ENCODE measurements at regions not wholly inside any gene's neighbourhood (a gene's known extent, or its start where the extent isn't known, plus 50 kb on each side); places are given as distances from the start of the nearest gene placed in this dataset.

DNA sequence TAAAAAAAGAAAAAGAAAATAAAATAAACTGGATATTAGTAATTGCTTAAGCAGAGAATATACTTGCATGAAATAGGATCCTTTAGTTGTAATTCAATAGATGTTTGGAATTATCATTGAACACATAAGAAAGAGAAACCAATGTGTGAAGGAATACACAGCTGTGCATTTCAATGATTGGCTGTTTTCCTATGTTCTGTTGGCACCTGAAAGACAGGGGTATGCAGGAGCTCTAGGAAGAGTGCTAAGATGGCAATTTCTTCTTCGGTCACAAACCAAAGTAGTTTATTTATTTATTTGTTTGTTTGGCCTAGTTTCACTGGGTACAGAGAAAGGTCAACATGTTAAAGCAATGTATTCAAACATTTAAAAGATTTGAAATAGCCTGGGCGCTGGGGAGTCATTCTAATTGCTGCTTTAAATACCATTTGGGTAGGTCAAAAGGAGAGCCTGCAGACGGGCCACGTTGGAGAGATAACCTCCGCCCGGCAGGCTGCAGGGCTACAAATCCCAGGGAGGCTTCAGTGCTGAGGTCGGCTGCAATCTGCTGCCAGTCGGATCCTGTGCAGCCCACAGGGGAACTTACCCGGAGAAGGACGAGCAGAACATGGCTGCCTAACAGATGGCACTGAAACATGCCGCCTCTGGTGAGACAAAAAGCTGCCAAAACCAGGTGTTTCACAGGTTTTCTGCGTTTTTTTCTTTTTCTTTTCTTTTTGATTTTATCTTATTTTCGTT is 154.2 kb upstream of the TYRP1 start:
- DNase-seq (ENCODE audit: low spot score): no peak

DNA sequence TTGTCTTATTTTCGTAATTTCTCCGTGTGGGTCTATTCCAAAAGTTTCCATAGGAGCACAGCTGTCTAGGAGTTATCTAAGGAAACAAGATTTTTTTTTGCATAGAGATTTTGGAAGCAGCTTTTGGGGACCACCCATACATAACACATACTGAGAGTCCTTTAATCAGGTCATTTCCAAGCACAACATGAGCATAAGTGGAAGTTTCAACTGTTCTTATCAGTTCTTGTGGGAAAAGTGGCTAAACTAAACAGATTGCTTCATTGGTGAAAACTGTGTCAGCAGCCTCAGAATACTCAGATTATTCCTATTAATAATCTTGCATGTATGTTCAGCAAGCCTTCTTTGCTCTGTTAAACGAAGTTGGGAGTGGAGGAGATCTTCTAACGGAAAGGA is 153.6 kb upstream of the TYRP1 start:
- no peak for DNase-seq (ENCODE audit: low spot score)

DNA sequence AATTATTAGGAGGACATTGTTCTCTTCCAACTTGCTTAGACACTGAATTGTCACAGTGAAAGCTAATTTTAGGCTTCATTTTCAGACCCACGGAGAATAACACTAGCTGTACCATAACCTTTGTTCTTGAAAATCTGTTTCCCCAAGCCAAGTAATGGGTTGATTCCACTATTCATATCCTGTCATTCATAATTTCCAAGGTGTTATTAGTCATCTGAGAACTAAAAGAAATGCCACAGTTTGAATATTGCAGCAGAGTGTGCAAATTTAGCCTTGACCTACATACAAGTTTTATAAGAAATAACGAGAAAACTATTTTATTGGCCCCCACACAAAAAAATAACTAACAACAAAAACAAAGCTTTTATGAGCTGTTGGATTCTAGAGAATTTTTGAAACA is 148.5 kb upstream of the TYRP1 start:
- DNase-seq (ENCODE audit: low spot score): no peak

DNA sequence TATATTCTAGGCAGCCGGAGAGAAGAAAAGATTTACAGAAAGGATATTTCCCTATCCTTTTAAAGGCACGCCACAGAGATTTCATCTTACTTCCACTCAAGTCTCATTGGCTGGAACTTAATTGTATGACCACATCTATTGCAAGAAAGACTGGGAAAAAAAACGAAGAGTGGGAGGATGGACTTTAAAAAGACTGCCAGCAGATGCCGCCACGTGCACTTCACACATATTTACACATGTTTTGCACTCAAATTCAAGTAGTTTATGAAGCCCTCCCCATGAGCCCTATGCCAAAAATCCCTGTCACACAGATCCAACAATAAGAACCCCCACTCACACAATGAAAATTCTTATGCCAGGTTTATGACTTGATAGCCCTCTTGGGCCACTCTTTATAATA is 138.5 kb upstream of the TYRP1 start:
- DNase-seq (ENCODE audit: low spot score): no peak

DNA sequence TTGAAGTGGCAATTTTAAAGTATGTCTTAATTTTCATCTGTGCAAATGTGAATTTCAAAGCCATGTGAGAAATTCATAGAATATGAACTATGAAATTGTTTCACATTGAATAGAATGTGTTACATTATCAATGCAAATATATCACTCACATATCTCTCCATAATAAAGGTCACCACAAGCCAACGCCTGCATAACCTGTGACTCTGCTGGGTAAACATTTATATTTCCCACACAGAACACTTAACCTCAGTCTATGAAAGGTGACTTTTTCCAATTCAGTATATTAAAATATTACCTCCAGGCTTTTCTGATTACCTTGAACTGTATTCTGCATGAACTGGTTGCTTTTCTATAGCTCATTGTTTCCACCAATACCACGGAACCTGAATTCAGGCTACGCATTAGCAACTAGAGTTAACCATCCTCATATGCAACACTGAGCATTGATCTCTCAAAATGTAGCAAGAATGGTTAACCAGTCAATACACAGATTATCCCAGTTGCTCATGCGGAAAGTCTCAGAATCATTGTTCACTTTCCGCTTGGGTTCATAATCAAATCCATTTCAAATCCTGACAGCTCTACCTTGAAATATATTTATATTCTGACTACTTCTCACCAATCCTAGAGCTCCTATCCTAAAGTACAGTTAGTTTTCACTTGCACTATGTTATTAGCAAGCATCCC is 126.6 kb upstream of the TYRP1 start:
- DNase-seq (ENCODE audit: low spot score): no peak

DNA sequence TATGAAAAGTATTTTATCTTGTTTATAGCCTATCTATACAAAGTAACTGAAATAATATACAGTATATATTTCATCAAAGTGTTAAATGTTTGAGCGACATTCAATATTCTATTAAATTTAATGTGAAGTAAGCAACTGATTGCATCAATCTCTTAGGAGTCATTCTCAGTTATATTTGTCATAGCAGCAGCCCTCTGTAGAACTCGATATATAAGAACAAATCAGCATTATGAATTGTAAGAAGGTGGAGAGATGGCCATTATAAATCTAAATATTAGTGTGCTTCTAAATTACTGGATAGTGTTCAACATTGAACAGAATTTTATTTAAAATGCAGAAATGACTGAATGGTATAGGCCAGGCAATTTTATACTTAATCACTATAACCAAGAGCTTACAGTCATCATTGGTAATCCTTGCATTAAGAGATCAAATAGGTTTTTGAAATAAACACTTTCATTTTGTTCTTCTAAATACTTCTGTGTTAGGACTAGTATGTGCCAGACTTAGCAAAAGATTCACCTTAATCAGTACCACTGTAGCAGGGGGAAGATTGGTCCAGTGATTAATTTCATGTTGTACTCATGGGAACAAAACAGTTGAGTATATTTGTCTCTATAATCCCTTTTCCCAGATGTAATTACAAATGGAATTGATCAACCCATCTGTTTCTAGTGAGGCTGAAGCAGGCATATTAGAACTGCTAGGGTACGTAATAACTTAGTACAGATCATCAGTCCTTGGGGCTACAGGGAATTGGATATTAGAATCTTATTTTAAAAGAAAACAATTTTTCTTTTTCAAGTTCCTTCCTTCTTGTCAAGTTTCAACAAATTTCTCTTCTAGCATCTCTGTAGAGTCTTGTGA is 108.3 kb upstream of the TYRP1 start:
- DNase-seq (ENCODE audit: low spot score): no peak

DNA sequence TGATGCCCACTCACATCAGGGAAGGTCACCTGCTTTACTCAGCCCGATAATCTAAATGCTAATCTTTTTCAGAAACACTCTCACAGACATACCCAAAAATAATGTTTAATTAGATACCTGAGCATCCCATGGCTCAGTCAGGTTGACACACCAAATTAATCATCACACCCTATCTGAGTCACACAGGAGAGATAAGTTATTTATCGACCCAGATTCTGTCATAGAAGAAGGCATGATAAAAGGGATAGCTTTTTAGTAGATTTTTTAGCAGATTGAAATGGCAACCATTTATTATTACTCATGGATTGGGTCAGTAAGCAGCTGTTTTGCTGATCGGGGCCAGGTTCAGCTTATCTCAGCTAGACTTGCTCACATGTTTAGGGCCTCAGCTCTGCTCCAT is 97.8 kb upstream of the TYRP1 start:
- no peak for DNase-seq (ENCODE audit: low spot score)

DNA sequence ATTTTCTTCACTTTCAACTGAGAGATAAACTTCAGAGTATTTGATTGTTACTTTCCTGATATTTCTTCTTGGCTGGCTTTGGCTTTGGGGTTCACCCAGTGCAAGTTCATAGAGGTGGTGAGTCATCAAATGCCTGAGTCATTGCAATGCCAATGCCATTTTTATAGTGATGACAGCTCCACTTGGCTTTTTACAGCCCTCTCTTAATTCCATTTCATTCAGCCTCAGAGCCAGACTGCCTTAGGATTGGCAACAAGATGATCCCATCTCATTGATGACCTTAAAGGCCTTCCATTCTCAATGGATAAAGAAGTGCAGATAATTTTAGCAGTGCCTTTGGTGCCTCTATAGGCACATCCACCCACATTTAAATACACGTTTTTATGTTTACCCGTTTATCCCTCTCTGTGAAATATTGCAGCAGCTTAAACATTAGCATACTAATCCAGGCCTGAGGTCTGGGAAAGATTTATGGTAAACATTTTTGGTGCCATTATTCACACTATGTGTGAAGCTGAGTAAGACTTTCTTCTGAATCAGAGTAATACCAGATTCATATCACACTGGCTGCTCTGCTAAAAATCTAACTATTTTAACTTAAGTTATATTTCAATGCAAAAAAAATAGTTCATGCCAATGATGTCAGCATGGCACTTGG is 88.9 kb upstream of the TYRP1 start:
- peak; percentile 12 for DNase-seq (ENCODE audit: low spot score)

DNA sequence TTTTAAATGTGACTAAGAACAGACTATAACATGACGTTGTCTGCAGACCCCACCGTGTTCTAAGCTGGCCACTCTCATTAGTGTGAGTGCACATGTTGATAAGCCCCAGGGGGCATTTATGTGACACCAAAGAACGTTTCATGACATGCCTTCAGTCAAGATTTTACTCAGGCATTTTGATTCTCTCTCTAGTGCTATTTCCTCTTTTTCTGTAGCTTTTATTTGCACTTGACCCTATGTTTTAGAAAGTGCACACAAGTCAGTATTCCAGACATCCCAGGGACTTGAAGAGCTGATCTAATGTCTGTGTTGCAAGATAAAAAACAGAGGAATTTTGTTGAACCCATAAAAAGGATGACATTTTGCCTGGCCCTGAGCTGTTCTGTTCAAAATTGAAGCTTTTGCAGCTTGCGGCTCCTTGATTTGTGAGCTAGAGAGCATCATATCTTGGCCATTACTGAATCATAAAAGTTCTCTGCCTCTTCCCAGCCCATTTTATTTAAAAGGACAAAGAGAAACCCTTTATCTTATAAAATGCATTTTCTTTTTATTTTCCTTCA is 80.9 kb upstream of the TYRP1 start:
- DNase-seq (ENCODE audit: low spot score): no peak

DNA sequence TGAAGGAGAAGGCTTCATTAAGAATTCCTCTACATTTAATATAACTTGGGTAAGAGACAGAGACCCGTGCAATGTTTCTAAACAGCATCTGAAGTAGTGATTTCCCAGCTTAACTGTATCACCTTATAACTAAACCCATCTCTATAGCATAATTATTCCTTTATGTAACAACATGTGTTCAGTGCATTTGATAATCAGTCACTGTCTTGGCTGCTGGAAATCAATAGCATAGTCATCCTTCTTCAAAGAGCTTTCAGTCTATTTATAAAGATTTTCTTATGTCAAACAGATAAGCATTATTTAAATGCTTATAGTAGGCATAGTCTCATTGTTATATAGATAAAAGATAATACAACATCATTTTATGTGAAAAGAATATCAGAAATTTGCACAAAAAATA is 80.1 kb upstream of the TYRP1 start:
- DNase-seq (ENCODE audit: low spot score): no peak

DNA sequence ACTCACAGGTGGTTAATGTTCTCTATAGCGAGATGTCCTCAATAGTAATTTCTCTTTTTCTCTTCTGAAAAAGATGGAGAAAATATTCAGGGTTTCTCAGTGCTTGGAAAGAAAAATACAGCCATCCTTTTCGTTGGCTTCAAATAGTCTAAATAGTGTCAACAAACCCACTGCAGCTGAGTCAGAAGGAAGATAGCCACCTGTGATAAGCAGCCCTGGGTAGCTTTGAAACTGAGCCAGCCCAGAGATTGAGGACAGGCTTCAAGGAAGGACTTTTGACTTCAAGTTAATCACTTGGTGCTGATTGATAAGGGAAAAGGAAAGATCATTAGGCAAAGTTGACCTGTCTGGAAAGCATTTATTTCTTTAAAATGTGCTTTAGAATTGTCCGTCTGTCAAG is 78.7 kb upstream of the TYRP1 start:
- no peak for DNase-seq (ENCODE audit: low spot score)

DNA sequence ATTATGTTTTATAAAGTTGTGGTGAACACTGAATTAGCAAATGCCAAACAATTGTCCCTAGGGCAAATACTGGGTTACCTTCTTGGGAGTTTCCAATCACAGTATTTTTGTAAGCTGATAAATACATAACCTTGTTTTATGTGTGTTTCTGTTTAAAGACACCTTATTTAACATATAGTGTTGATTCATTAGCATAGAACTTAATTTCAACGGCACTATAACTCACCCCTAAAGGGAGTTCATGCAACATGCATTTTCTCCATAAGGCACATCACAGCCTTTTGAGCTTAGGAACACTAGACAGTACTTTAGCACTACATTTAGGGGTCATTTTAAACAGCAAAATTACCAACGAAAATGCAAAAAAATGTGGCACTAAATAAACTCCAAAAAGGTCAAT is 74.2 kb upstream of the TYRP1 start:
- DNase-seq (ENCODE audit: low spot score): no peak

DNA sequence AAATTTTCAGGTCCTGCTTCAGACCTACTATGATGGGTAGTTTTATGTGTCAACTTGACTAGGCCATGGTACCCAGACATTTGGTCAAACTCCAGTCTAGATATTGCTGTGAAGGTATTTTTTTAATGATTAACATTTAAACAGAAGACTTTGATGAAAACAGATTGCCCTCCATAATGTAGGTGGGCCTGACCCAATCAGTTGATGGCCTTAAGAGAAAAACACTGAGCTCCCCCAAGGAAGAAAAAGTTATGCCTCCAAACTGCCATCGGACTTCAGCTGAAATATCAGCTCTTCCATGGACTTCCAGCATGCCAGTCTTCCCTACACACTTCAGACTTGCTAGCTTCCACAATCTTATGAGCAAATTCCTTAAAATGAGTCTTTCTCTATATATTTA is 67.3 kb upstream of the TYRP1 start:
- DNase-seq (ENCODE audit: low spot score): no peak

DNA sequence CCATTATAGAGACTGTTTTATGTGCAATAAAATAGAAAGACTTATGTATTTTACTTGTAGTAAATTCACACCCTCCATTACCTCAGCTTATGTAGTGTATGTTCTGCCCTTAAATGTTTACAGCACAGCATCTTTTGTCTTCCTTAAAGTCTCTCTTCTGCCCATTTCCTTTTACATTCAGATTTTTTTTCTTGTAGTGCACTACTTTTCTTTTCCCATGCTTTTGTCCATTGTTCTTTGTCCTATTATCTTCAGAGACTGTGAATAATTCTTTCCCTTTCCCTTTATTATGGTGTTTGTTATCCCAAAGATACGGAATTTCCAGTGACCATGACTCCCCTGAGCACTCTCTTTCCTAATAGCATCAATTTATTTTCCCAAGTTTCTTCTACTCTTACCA is 66.1 kb upstream of the TYRP1 start:
- DNase-seq (ENCODE audit: low spot score): no peak

DNA sequence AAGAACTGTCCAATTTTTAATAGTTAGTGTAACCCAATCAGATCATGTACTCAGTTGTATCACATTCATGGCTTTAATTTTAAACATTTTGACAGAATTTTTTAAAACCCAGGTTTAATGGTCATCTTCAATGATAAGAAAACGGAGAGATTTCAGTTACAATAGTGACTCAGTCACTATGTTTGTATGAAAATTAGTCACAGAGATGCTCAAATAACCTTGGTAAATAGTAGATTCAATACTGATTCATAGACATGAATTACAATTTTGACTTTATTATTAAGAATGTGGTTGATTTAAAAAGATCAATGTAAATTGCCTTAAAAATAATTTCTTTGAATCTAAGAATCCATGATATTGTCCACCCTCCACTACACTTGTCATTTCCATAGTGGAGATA is 64.6 kb upstream of the TYRP1 start:
- DNase-seq (ENCODE audit: low spot score): no peak

DNA sequence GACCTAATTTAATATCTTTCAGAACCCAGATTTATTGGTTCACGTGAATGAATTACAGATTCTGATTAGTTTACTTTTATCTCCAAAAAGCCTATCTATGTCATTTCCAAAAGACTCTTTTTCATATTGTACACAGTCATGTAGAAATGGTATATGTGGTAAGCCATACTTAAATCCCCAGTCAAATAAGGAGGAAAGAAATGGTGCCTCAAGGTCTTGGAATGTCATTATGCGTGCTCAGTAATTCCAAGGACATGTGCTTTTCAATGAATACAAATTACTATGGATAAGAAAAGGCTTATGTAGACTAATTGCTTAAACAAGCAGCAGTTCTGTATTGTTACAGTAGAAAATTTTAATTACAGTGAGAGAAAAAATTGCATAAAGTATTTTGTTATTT is 64.1 kb upstream of the TYRP1 start:
- DNase-seq (ENCODE audit: low spot score): no peak

DNA sequence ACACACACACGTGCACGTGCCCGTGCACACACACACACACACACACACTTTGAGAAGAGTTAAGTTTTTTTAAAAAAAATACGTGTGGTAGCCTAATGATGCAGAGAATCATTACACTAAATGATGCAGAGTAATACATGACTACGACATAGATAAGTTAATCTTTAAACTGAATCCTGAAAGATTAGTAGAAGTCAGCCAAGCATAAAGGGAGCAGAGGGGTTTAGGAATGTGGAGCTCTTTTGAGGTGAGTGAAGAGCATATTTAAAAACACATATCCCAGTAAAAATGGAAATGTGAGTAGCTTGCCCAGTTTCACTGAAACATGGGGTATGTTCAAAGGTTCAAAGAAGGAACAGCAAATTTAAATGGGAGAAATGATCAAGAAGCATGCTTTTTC is 61.3 kb upstream of the TYRP1 start:
- no peak for DNase-seq (ENCODE audit: low spot score)

DNA sequence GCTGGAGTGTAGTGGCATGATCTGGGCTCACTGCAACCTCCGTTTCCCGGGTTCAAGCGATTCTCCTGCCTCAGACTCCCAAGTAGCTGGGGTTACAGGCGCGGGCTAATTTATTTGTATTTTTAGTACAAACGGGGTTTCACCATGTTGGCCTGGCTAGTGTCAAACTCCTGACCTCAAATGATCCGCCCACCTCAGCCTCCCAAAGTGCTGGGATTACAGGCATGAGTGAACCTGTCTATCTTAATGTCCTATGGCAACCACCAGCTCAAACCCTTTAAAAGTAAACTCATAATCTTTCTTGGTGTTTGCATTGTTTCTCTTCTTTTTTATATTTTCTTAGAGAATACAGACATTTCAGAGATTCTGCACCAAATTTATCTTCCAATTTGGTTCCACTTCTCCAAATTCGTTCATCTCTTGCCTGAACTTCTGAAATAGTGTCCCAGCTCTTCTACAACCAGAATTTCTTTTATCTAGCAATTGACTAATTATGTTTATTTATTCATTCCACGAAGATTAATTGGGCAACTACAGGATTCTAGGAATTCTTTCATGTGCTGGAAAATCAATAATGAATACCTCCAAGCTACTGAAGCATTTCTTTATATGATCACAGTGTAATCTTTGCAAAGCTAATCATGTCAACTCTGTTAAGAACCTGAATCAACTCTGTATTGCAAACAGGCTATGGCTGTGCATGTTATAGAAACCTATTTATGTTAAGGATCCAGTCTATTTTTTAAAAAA is 60.0 kb upstream of the TYRP1 start:
- DNase-seq (ENCODE audit: low spot score): no peak

DNA sequence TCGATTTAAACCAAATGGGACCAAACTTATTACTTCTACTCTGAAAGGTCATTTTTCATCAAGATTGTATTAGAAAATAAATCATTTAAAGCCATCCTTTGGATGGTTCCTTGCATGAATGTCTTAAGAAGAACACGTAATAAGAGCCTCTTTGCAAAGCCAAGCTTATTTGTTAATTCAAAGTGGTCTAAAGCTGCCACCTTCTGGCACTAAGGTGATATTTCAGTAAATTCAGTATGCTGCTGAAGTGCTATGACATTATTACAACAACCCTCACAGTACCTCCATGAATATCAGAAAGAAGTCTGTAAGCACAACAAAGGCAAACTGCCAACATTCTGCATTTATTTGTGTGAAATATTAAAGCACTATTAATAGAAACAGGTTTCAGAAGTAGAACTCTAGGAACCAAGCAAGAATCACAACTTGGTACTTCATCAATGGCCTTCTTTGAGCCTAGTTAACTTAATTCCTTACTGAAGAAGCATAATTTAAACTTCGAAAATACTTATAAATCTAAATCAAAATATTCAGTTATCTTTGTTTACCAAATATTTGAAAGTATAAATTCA is 53.1 kb upstream of the TYRP1 start:
- peak; percentile 20 for DNase-seq (ENCODE audit: low spot score)

DNA sequence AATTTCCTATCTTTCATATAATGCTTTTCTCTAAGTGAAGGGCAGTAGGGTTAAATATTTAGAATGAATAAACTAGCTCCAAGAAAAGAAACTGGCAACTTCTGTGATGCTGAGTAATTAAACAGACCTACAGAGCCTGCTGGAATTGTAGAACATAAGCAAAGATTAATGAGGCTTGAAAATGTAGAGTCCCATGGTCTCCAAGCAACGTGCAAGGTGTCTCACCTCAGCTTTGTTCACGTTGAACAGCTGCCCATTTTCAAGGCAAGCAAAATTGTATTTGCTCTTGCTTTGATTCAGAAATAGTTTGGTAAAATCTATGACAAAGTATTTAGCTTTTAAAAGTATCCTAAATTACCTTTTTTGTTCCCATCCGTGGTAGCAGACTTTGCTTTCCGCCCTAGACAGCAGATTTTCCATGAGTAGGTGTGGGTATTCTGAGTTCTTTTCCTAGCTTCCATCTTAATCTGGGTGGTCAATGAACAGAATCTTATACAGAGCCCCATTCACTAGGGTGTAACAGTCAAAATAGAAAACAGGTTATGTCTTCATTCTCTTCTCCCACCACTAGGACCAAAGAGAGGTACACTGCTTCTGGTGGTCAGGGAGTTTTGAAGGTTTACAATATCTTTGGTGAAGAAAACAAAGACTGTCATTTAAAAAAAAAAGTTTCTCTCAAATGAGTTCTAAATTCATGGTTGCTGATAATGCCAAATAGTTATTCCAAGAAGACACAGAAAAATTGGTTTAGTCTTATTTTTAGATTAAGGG is 52.1 kb upstream of the TYRP1 start:
- DNase-seq (ENCODE audit: low spot score): no peak

All from AG20443 (cell line).